Activated T-cell treated with anti-CD3 and anti-CD28 coated beads, Interleukin-2, amount 50 U/mL, for 24 hours (primary cell): ENCODE measurements at regions not wholly inside any gene's neighbourhood (a gene's known extent, or its start where the extent isn't known, plus 50 kb on each side); places are given as distances from the start of the nearest gene placed in this dataset.

Experiments
- DNase-seq: peaks from one replicate; pipeline ENCODE4 v3.0.0-alpha.2; 2020
- H3K27ac Mint-ChIP-seq: 2 replicates; pipeline ENCODE4 v1.8.0; 2020; ENCODE audit warnings: mild to moderate bottlenecking, mixed read lengths
- H3K27me3 Mint-ChIP-seq: 2 replicates; pipeline ENCODE4 v1.8.0; 2020; ENCODE audit warnings: mixed read lengths
- H3K36me3 Mint-ChIP-seq: 2 replicates; pipeline ENCODE4 v1.8.0; 2020; ENCODE audit warnings: low read depth, mixed read lengths
- H3K4me1 Mint-ChIP-seq: 2 replicates; pipeline ENCODE4 v1.8.0; 2020; ENCODE audit warnings: low read depth, mixed read lengths
- H3K4me3 Mint-ChIP-seq: 2 replicates; pipeline ENCODE4 v1.8.0; 2020; ENCODE audit warnings: mild to moderate bottlenecking, moderate library complexity, mixed read lengths
- H3K9me3 Mint-ChIP-seq: 2 replicates; pipeline ENCODE4 v1.8.0; 2020; ENCODE audit warnings: mixed read lengths

DNA sequence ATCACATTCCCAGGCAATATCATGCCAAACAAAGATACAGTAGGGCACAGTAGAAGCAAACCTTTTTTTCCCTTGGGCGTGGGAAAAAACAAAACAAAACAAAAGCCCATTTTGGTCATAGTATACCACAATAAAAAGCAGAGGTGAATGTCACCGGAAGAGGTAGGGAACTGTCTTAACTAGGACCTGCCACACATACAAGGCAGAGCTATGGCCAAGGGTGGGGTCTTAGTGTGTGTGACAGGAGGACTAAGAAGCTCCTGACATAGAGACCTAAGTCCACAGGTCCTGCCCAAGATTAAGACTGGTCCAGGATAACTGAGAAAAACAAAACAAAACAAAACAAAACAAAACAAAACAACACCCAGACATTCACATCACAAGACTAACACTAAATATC lies 441.2 kb upstream of the DSEL start:
- Mint-ChIP-seq H3K4me1 (no peaks in the 10 kb centered on the region), H3K4me3 (no peak overlapping the region), H3K9me3 (no peaks in the 10 kb centered on the region), H3K36me3 (no peaks in the 10 kb centered on the region), H3K27me3 (no peaks in the 10 kb centered on the region), H3K27ac (no peak overlapping the region)
- no peak for DNase-seq

DNA sequence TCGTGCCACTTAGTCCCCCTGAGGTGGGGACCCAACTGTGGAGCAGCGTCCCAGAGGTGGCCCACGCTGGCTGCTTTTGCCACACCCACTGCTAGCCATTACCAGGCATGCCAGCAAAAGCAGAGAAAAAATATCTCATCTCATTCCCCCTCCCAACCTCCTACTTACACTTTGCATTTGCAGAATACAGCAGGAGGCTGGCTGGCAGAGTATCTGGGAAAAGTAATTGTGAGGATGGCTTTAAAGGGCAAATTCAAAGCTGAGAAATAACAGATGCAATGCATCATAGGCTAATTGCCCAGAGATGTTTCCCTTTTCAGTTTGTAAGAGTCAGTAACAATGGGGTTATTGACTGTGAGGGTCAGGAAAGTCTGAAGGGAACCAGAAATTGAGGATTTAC lies 438.1 kb upstream of the DSEL start:
- H3K36me3 Mint-ChIP-seq: no peaks in the 10 kb centered on the region
- DNase-seq: no peak
- no peak overlapping the region for H3K27ac Mint-ChIP-seq
- no peaks in the 10 kb centered on the region for H3K27me3 Mint-ChIP-seq
- no peak overlapping the region for H3K4me3 Mint-ChIP-seq
- H3K4me1 Mint-ChIP-seq: no peaks in the 10 kb centered on the region
- H3K9me3 Mint-ChIP-seq: no peaks in the 10 kb centered on the region

DNA sequence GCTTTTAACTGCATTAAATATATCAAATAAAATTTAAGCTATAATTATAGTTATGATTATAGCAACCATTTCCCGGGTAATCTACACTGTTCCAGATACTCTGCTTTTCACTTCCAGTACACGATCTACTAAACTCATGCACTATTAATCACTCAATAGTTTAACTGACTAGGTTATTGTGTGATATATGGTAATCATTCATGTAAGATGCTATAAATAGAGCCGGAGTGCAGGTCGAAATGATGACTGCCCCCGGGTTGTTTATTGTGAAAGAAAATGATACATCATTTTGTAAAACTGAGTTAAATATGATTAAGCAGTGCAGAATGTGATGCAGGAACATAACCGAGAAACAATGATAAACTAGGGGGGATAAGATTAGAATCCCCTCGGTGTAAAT lies 434.6 kb upstream of the DSEL start:
- Mint-ChIP-seq H3K4me1 (no peaks in the 10 kb centered on the region), H3K27ac (no peak overlapping the region), H3K4me3 (no peak overlapping the region), H3K36me3 (no peaks in the 10 kb centered on the region), H3K9me3 (no peaks in the 10 kb centered on the region), H3K27me3 (no peaks in the 10 kb centered on the region)
- DNase-seq: no peak

DNA sequence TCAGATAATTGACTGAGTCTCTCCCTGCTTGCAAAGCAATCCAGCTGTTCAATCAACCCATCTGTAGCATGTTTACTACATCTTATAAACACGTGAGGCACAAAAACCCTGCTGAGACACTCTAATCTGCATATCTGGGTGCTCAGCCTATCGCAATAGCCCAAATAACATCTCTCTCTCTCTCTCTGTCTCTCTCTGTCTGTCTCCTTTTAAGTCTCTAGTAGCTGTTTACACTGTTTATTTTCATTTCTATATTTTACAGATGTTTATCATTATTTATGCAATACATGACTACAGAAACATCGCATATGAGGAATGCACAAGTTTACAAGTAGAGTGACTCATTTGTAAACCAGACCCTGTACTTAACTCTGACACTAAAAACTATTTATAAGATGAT lies 422.1 kb upstream of the DSEL start:
- Mint-ChIP-seq H3K36me3 (no peaks in the 10 kb centered on the region), H3K27me3 (no peaks in the 10 kb centered on the region), H3K4me1 (no peaks in the 10 kb centered on the region), H3K4me3 (no peak overlapping the region), H3K9me3 (no peaks in the 10 kb centered on the region), H3K27ac (no peak overlapping the region)
- DNase-seq: no peak

DNA sequence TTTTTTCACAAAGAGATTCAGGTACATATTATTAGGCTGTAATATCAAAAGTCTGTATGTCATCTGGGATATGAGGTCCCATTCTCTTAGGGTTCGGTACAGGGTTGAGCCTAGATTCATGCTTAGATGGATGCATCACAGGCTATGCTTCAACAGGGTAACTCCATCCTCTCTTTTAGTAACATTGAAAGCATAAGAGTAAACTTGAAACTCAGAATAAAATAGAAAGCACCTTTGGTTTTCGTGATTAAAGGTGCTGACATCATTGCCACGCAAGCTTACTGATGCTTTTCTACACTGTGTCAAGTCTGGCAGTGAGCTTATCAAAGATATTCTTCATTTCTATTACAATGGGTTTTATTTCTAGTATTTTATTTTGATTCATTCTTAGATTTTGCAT lies 419.1 kb upstream of the DSEL start:
- no peak for DNase-seq
- H3K4me1 Mint-ChIP-seq: no peaks in the 10 kb centered on the region
- H3K27ac Mint-ChIP-seq: no peak overlapping the region
- H3K36me3 Mint-ChIP-seq: no peaks in the 10 kb centered on the region
- H3K9me3 Mint-ChIP-seq: no peaks in the 10 kb centered on the region
- H3K27me3 Mint-ChIP-seq: no peaks in the 10 kb centered on the region
- H3K4me3 Mint-ChIP-seq: no peak overlapping the region

DNA sequence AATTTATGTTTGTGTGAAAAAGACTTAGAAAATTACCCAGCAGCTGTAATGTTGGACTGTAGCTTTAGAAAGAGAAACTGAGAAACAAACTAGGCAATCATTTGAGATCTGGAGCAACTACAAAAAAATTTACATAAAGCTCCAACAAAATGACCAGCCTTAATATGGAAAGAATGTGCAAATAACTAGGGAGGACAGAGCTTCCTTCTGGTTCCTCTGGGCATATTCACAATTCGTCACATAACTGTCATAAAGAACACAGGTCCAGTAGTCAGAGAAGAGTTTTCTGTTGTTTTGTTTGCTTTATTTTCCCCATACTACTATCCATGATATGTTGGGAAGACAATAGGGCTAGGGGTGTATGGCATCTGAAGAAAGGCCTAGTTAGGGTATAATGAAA lies 416.8 kb upstream of the DSEL start:
- Mint-ChIP-seq H3K27ac (no peak overlapping the region), H3K4me3 (no peak overlapping the region), H3K36me3 (no peaks in the 10 kb centered on the region), H3K4me1 (no peaks in the 10 kb centered on the region), H3K9me3 (no peaks in the 10 kb centered on the region), H3K27me3 (no peaks in the 10 kb centered on the region)
- DNase-seq: no peak

DNA sequence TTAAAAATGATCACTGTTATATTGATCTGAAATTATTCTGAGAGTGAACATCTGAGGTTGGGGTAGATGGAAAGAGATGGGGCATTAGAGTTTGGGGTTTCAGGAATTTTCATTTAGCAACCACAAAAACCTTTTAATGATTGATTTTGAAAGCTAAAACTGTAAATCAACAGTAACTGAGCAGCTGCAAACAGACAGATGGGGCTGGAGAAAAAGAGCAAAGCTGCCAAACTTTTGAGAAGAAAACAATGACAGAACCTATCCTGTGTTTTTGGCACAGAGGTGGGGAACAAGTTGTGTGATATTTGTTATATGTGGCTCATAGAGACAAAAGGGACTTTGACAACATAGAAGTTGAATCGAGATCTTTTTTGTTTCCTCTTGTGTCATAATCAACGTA lies 415.8 kb upstream of the DSEL start:
- H3K36me3 Mint-ChIP-seq: no peaks in the 10 kb centered on the region
- no peaks in the 10 kb centered on the region for H3K4me1 Mint-ChIP-seq
- DNase-seq: no peak
- no peaks in the 10 kb centered on the region for H3K9me3 Mint-ChIP-seq
- no peak overlapping the region for H3K4me3 Mint-ChIP-seq
- no peak overlapping the region for H3K27ac Mint-ChIP-seq
- H3K27me3 Mint-ChIP-seq: no peaks in the 10 kb centered on the region

DNA sequence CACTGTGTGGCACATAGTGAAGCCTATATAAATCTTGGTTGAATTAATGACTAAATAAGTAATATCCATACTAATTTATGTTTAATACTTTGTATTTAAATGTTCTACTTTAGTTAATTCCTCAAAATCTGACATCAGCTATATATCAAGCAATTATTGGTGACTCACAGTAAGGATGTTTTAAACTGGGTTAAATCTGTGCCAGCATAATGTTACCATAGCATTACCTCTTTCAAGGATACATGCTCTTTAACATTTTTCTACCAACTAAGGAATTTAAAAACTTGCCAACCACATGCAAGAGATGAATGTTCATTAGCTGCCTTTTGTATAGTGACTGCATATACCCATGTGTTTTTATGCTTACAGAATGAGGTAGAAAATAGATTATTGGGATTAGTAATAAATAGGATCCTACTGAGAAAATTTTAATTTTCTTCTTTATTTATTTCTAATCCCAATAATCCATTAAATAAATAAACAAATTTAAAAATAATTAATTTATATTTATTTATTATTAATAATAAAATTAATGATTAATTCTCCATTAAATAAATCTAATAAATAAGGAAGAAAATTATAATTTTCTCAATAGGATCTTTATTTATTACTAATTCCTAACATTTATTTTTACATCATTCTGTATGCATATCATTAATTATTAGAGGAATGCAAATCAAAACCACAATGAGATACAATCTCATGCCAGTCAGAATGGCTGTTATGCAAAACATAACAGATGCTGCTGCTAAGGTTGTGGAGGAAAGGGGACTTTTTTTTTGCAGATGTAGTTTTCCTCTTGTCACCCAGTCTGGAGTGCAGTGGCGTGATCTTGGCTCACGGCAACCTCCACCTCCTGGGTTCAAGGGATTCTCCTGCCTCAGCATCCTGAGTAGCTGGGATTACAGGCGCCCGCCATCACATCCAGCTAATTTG lies 410.7 kb upstream of the DSEL start:
- Mint-ChIP-seq H3K36me3 (no peaks in the 10 kb centered on the region), H3K4me1 (no peaks in the 10 kb centered on the region), H3K27ac (no peak overlapping the region), H3K9me3 (no peaks in the 10 kb centered on the region), H3K4me3 (no peak overlapping the region), H3K27me3 (no peaks in the 10 kb centered on the region)
- no peak for DNase-seq

DNA sequence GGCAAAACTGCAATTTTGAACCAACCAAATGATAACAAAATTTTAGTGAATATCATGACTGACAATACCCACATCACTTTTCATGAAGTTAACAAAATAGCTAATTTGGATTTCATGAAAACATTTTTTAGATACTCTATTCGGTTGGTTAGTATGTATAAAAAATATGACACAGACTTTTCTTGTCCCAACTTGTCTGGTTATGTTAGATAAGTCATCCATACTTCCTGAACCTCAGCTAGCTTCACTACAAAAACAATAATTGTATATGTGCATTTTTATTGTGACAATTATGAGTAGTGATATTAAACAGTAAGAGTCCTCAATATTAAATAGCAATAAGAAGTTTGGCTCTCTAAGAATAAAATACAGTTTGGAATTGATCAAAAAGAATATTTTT lies 408.1 kb upstream of the DSEL start:
- DNase-seq: no peak
- Mint-ChIP-seq H3K9me3 (no peaks in the 10 kb centered on the region), H3K4me1 (no peaks in the 10 kb centered on the region), H3K4me3 (no peak overlapping the region), H3K27me3 (no peaks in the 10 kb centered on the region), H3K36me3 (no peaks in the 10 kb centered on the region), H3K27ac (no peak overlapping the region)

DNA sequence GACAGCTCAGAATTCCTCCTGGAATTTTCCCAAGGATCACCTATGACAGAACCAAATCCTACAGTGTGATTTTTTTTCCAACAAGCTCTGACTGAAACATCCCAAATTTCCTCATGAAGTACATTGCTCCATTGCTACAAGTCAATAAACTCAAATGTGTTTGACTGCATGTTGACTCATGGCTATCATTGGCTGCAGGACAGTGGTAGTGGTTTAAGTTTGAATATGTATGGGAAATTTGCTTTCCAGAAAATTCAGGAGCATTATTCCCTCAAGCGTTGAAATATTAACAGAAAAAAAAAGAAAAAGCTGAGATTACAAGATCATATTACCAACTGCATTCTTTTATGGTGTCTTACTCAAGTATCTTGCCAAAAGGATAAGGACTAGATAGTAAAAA lies 402.8 kb upstream of the DSEL start:
- no peak overlapping the region for H3K27ac Mint-ChIP-seq
- no peaks in the 10 kb centered on the region for H3K9me3 Mint-ChIP-seq
- H3K4me1 Mint-ChIP-seq: no peaks in the 10 kb centered on the region
- H3K36me3 Mint-ChIP-seq: no peaks in the 10 kb centered on the region
- no peaks in the 10 kb centered on the region for H3K27me3 Mint-ChIP-seq
- no peak for DNase-seq
- no peak overlapping the region for H3K4me3 Mint-ChIP-seq

DNA sequence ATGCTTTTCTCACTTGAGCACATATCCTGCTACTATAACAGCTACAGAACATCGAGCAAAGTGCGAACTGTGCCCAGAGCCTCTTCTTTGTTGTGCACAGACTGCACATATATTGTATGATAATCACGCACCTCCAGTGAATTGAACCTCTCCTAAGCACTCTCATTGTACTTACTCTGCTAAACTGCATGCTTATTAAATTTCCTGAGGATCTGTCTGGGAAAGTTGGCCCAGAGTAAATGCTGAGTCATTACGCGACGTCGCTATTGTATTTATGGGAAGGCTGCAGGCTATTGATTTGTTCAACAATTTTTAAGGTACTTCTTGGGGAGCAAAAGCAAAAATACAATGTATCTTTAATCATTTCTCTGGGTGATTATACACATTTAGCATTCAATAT lies 399.6 kb upstream of the DSEL start:
- no peak overlapping the region for H3K27ac Mint-ChIP-seq
- no peaks in the 10 kb centered on the region for H3K36me3 Mint-ChIP-seq
- no peak for DNase-seq
- H3K9me3 Mint-ChIP-seq: no peaks in the 10 kb centered on the region
- H3K4me1 Mint-ChIP-seq: no peaks in the 10 kb centered on the region
- H3K27me3 Mint-ChIP-seq: no peaks in the 10 kb centered on the region
- H3K4me3 Mint-ChIP-seq: no peak overlapping the region

DNA sequence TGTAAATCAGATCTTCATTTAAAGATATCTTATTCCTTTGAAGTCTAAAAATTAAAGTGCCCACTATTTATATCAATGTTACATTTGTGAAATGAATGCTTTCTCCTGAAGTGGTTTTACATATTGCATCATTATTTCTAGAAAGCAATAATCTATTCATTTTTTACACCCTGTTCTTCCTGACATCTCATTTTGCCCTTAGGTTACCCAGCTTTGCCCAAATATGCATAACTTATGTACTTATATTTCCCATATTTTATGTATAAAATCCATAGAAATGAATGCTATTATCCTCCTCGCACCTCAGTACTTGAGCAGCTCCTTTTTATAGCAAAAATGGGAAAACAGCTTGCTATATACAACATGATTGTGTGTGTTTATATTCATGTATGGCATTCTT lies 396.5 kb upstream of the DSEL start:
- Mint-ChIP-seq H3K9me3 (no peaks in the 10 kb centered on the region), H3K4me1 (no peaks in the 10 kb centered on the region), H3K4me3 (no peak overlapping the region), H3K27me3 (no peaks in the 10 kb centered on the region), H3K36me3 (no peaks in the 10 kb centered on the region), H3K27ac (no peak overlapping the region)
- DNase-seq: no peak

DNA sequence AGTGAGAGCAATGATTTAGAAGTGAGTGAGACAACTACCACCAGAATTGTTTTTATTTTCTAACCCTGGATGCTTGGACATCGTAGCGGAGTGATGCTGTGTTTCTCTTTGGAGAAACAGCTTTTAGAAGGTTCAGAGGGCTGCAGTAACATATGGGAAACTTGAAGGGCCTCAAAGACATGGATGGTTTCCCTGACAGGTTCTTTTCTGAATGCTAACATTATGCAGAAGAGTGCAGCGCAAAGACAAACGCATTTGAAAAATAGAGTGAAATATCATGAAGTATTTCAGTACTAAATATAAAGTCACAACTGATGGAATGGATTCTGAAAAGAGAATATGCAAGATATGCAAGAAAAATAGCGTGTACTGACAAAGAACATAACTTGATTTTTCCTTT lies 385.1 kb upstream of the DSEL start:
- no peaks in the 10 kb centered on the region for H3K36me3 Mint-ChIP-seq
- H3K9me3 Mint-ChIP-seq: no peaks in the 10 kb centered on the region
- H3K4me1 Mint-ChIP-seq: no peaks in the 10 kb centered on the region
- H3K4me3 Mint-ChIP-seq: no peak overlapping the region
- H3K27me3 Mint-ChIP-seq: no peaks in the 10 kb centered on the region
- no peak overlapping the region for H3K27ac Mint-ChIP-seq
- DNase-seq: no peak

DNA sequence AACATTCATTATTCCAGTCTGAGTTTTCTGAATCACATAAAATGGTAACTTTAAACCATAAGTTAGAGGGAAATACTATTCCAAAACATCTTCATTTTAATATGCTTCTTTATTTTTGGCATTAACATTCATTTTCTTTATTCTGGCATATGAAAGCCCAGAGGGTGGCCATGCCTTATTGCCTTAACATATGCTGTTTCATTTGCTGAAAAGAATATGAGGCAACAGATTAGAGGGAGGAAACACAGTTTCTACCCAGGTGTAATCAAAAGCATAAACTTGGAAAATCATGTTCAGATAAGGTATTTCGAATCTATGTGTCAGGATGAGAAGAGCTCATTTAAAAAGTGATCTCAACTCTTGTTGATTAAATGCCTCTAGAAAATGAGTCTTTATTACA lies 379.9 kb upstream of the DSEL start:
- DNase-seq: no peak
- H3K4me1 Mint-ChIP-seq: no peaks in the 10 kb centered on the region
- H3K4me3 Mint-ChIP-seq: no peak overlapping the region
- no peak overlapping the region for H3K27ac Mint-ChIP-seq
- no peaks in the 10 kb centered on the region for H3K27me3 Mint-ChIP-seq
- no peaks in the 10 kb centered on the region for H3K9me3 Mint-ChIP-seq
- no peaks in the 10 kb centered on the region for H3K36me3 Mint-ChIP-seq

DNA sequence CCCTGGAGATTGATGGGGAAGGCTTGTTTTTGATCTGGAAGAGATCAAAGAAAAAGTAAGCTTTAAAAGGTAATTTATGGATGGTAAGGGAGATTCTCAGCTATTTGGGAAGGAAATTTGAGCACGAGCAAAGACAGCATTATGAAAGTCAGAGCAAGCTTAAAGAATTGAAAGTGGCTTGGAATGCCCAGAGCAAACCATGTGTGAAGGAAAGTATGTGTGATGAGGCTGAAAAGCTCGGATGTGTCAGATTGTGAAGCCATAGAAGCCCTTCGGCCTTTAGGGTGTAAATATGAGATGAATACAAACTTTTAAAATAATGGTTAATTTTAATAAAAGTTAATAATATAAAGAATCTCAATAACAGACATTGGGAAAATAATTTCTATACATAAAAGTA lies 377.4 kb upstream of the DSEL start:
- Mint-ChIP-seq H3K9me3 (no peaks in the 10 kb centered on the region), H3K4me1 (no peaks in the 10 kb centered on the region), H3K4me3 (no peak overlapping the region), H3K27ac (no peak overlapping the region), H3K27me3 (no peaks in the 10 kb centered on the region), H3K36me3 (no peaks in the 10 kb centered on the region)
- no peak for DNase-seq

DNA sequence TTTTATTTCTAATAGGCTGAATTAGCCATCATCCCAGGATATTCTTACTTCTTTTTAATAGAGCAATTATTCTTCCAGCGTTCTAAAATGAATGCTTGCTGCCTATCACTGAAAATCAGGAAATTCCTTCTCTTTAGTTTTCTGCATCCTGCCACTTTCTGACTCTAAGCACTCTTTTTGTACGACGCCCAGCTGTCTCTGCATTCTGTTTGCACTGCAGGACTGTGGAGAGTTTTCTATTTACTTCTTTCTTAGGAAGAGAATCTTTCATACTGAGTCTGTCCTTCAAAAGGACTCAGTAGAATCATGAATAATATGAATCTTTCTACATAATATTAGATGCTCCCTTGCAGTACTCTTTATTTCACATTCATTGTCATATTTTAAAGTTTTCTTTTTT lies 360.4 kb upstream of the DSEL start:
- Mint-ChIP-seq H3K9me3 (no peaks in the 10 kb centered on the region), H3K27me3 (no peaks in the 10 kb centered on the region), H3K4me3 (no peak overlapping the region), H3K36me3 (no peaks in the 10 kb centered on the region), H3K27ac (no peak overlapping the region), H3K4me1 (no peaks in the 10 kb centered on the region)
- DNase-seq: no peak
